H9 (cell line): ENCODE measurements at regions not wholly inside any gene's neighbourhood (a gene's known extent, or its start where the extent isn't known, plus 50 kb on each side); places are given as distances from the start of the nearest gene placed in this dataset.

Experiments
- DNase-seq: peaks from one replicate; pipeline ENCODE4 v3.0.0-alpha.2; 2017
- H2AFZ ChIP-seq: one replicate; pipeline ENCODE4 v1.6.1; 2013; ENCODE audit warnings: mild to moderate bottlenecking, low read length, control low read depth, moderate library complexity
- H2AK5ac ChIP-seq: 2 replicates; pipeline ENCODE4 v1.6.1; 2013; ENCODE audit warnings: low read length, control low read depth, mixed read lengths; ENCODE audit not compliant: insufficient read length
- H2BK120ac ChIP-seq: one replicate; pipeline ENCODE4 v1.6.1; 2013; ENCODE audit warnings: low read depth, mild to moderate bottlenecking, low read length, control low read depth, inconsistent platforms; ENCODE audit not compliant: poor library complexity, severe bottlenecking
- H2BK12ac ChIP-seq: 2 replicates; pipeline ENCODE4 v1.6.1; 2013; ENCODE audit warnings: low read length, control low read depth, mixed read lengths, low read depth; ENCODE audit not compliant: insufficient read length
- H2BK15ac ChIP-seq: 2 replicates; pipeline ENCODE4 v1.6.1; 2013; ENCODE audit warnings: low read depth, low read length, control low read depth
- H2BK20ac ChIP-seq: one replicate; pipeline ENCODE4 v1.6.1; 2013; ENCODE audit warnings: low read depth, mild to moderate bottlenecking, low read length, control low read depth, inconsistent platforms; ENCODE audit not compliant: poor library complexity, severe bottlenecking
- H2BK5ac ChIP-seq: 2 replicates; pipeline ENCODE4 v1.6.1; 2013; ENCODE audit warnings: low read length, control low read depth, mixed read lengths; ENCODE audit not compliant: insufficient read length
- H3K14ac ChIP-seq: 2 replicates; pipeline ENCODE4 v1.6.1; 2013; ENCODE audit warnings: low read length, control low read depth; ENCODE audit not compliant: insufficient read depth
- H3K18ac ChIP-seq: 2 replicates; pipeline ENCODE4 v1.6.1; 2013; ENCODE audit warnings: low read depth, mild to moderate bottlenecking, mixed read lengths, low read length, control low read depth; ENCODE audit not compliant: insufficient read length
- H3K23ac ChIP-seq: 2 replicates; pipeline ENCODE4 v1.6.1; 2013; ENCODE audit warnings: low read length, control low read depth, mixed read lengths, low read depth; ENCODE audit not compliant: insufficient read length
- H3K23me2 ChIP-seq: 2 replicates; pipeline ENCODE4 v1.6.1; 2013; ENCODE audit warnings: low read depth, mild to moderate bottlenecking, mixed read lengths, low read length, control low read depth; ENCODE audit not compliant: insufficient read length, poor library complexity, severe bottlenecking
- H3K27ac ChIP-seq: 2 replicates; pipeline ENCODE4 v1.5.1; 2013; ENCODE audit warnings: low read length, control low read depth, mixed read lengths, low read depth; ENCODE audit not compliant: insufficient read length
- H3K27me3 ChIP-seq: 2 replicates; pipeline ENCODE4 v1.6.1; 2013; ENCODE audit warnings: low read length, control low read depth, inconsistent platforms; ENCODE audit not compliant: insufficient read depth
- H3K4ac ChIP-seq: 2 replicates; pipeline ENCODE4 v1.6.1; 2013; ENCODE audit warnings: low read depth, mild to moderate bottlenecking, control low read depth, inconsistent platforms, low read length, moderate library complexity
- H3K4me1 ChIP-seq: 2 replicates; pipeline ENCODE4 v1.6.1; 2013; ENCODE audit warnings: low read length, control low read depth, inconsistent platforms; ENCODE audit not compliant: insufficient read depth
- H3K4me2 ChIP-seq: 2 replicates; pipeline ENCODE4 v1.6.1; 2013; ENCODE audit warnings: low read length, control low read depth, mixed read lengths; ENCODE audit not compliant: insufficient read length, insufficient read depth
- H3K56ac ChIP-seq: 2 replicates; pipeline ENCODE4 v1.6.1; 2013; ENCODE audit warnings: low read depth, mild to moderate bottlenecking, mixed read lengths, low read length, control low read depth; ENCODE audit not compliant: insufficient read length
- H3K79me1 ChIP-seq: 2 replicates; pipeline ENCODE4 v1.6.1; 2013; ENCODE audit warnings: low read depth, mild to moderate bottlenecking, moderate library complexity, low read length, control low read depth, inconsistent platforms; ENCODE audit not compliant: insufficient read depth, poor library complexity, severe bottlenecking
- H3K79me2 ChIP-seq: 2 replicates; pipeline ENCODE4 v1.6.1; 2013; ENCODE audit warnings: low read length, control low read depth, inconsistent platforms; ENCODE audit not compliant: insufficient read depth
- H3K9ac ChIP-seq: 2 replicates; pipeline ENCODE4 v1.6.1; 2013; ENCODE audit warnings: low read length, control low read depth, mixed read lengths; ENCODE audit not compliant: insufficient read length; ENCODE audit errors: extremely low read depth
- H3K9me3 ChIP-seq: one replicate; pipeline ENCODE4 v1.6.1; 2013; ENCODE audit warnings: low read depth, low read length, inconsistent platforms; ENCODE audit not compliant: control insufficient read depth
- H3T11ph ChIP-seq: one replicate; pipeline ENCODE4 v1.6.1; 2013; ENCODE audit warnings: mild to moderate bottlenecking, low read length, control low read depth, inconsistent platforms
- H4K20me1 ChIP-seq: one replicate; pipeline ENCODE4 v1.6.1; 2013; ENCODE audit not compliant: control insufficient read depth, insufficient read length, insufficient read depth
- H4K5ac ChIP-seq: 2 replicates; pipeline ENCODE4 v1.6.1; 2013; ENCODE audit warnings: low read depth, mild to moderate bottlenecking, mixed read lengths, low read length, control low read depth; ENCODE audit not compliant: insufficient read length
- H4K8ac ChIP-seq: replicated peaks from 2 replicates; pipeline ENCODE4 v1.6.1; 2013; ENCODE audit warnings: low read length, control low read depth, mixed read lengths, low read depth; ENCODE audit not compliant: insufficient read length
- H4K91ac ChIP-seq: 2 replicates; pipeline ENCODE4 v1.6.1; 2013; ENCODE audit warnings: low read depth, mild to moderate bottlenecking, moderate library complexity, mixed read lengths, low read length, control low read depth; ENCODE audit not compliant: insufficient read length
- H3K27ac Mint-ChIP-seq, 3 experiments: 2 replicates in 2 of 3; 3 replicates in 1 of 3; pipeline ENCODE4 v1.8.0; 2020 to 2021; ENCODE audit warnings: mixed read lengths in 3 of 3, mild to moderate bottlenecking in 1 of 3, moderate library complexity in 1 of 3
- H3K27me3 Mint-ChIP-seq: 2 replicates; pipeline ENCODE4 v1.8.0; 2021; ENCODE audit warnings: low read depth, mild to moderate bottlenecking, moderate library complexity, mixed read lengths
- H3K36me3 Mint-ChIP-seq, 3 experiments: 2 replicates in 2 of 3; 3 replicates in 1 of 3; pipeline ENCODE4 v1.8.0; 2020 to 2021; ENCODE audit warnings: low read depth in 3 of 3, mixed read lengths in 3 of 3; ENCODE audit not compliant: insufficient read depth in 1 of 3
- H3K4me1 Mint-ChIP-seq, 2 experiments: 2 replicates each; pipeline ENCODE4 v1.8.0; 2020; ENCODE audit warnings: mixed read lengths in 2 of 2
- H3K4me3 Mint-ChIP-seq, 2 experiments: 2 replicates in 1 of 2; 3 replicates in 1 of 2; pipeline ENCODE4 v1.8.0; 2020 to 2021; ENCODE audit warnings: mild to moderate bottlenecking in 2 of 2, mixed read lengths in 2 of 2, moderate library complexity in 1 of 2
- H3K9me3 Mint-ChIP-seq, 2 experiments: 2 replicates in 1 of 2; 3 replicates in 1 of 2; pipeline ENCODE4 v1.8.0; 2020; ENCODE audit warnings: mild to moderate bottlenecking in 2 of 2, mixed read lengths in 2 of 2, moderate library complexity in 1 of 2
- CTCF ChIP-seq: fragments of 200-600 bp; sonication (generic); conservative IDR thresholded peaks from 3 replicates; pipeline ENCODE4 v1.8.0; 2021; ENCODE audit warnings: antibody characterized with exemption, mild to moderate bottlenecking
- WGBS: extraction: QIAGEN DNeasy Blood & Tissue Kit; methylation state at CpG from one replicate; pipeline ENCODE4 v1.1.7; 2013; ENCODE audit warnings: missing lambda C conversion rate, low lambda C conversion rate, mixed read lengths; ENCODE audit not compliant: insufficient read length; ENCODE audit errors: extremely low coverage; 5-methylcytosine and 5-hydroxymethylcytosine counted together

GRCh38 chr6:169074526-169074925 lies 179.1 kb downstream of the THBS2 start:
- H2AFZ ChIP-seq: no peak overlapping the region
- no peak overlapping the region for H4K8ac ChIP-seq
- no peak overlapping the region for H3K23ac ChIP-seq
- no peak overlapping the region for H3K27ac Mint-ChIP-seq
- H2BK5ac ChIP-seq: no peak overlapping the region
- DNase-seq: no peak
- no peaks in the 10 kb centered on the region; a peak in 1 of 5 replicates for H3K9me3 Mint-ChIP-seq
- no peaks in the 10 kb centered on the region for H3K36me3 Mint-ChIP-seq
- no peaks in the 10 kb centered on the region for H3K9me3 ChIP-seq
- no peak overlapping the region for H2BK20ac ChIP-seq
- no peak overlapping the region for H2BK12ac ChIP-seq
- no peak overlapping the region for H3K4me2 ChIP-seq
- no peaks in the 10 kb centered on the region for H3K27me3 ChIP-seq
- H3K23me2 ChIP-seq: no peaks in the 10 kb centered on the region
- H3K18ac ChIP-seq: no peak overlapping the region
- H4K5ac ChIP-seq: no peak overlapping the region
- no peak overlapping the region for H3K9ac ChIP-seq
- no peak overlapping the region for H3K4ac ChIP-seq
- H3K4me1 ChIP-seq: no peaks in the 10 kb centered on the region
- H3K4me1 Mint-ChIP-seq: peaks cover 2 to 3% of the 10 kb centered on the region in 2 experiments; a peak in 2 of 4 replicates
- H3T11ph ChIP-seq: no peak overlapping the region
- no peaks in the 10 kb centered on the region for H3K79me1 ChIP-seq
- no peak overlapping the region for H2BK15ac ChIP-seq
- WGBS: no CpG with 5 or more reads among the region's 4 CpGs
- H3K14ac ChIP-seq: no peak overlapping the region
- no peaks in the 10 kb centered on the region for H4K20me1 ChIP-seq
- TF ChIP-seq CTCF: no peak
- H3K79me2 ChIP-seq: no peaks in the 10 kb centered on the region
- H3K27ac ChIP-seq: no peak overlapping the region
- no peak overlapping the region for H2BK120ac ChIP-seq
- H3K56ac ChIP-seq: no peak overlapping the region
- no peak overlapping the region for H2AK5ac ChIP-seq
- H3K27me3 Mint-ChIP-seq: no peaks in the 10 kb centered on the region
- no peak overlapping the region for H3K4me3 Mint-ChIP-seq
- no peak overlapping the region for H4K91ac ChIP-seq
